SU-DHL-6 (cell line): ENCODE measurements at regions not wholly inside any gene's neighbourhood (a gene's known extent, or its start where the extent isn't known, plus 50 kb on each side); places are given as distances from the start of the nearest gene placed in this dataset.
"Not testable (repeated sequence)": the region's sequence is repeated elsewhere in the genome, so short reads cannot be mapped to it uniquely, and the experiment has no call there.

ENCODE experiments used
- H2AFZ ChIP-seq: fragments of 200-600 bp; sonication (generic); 2 replicates; pipeline ENCODE4 v1.6.1; 2014; ENCODE audit warnings: low read depth, mild to moderate bottlenecking, moderate library complexity, mixed read lengths, antibody characterized with exemption, low read length; ENCODE audit not compliant: severe bottlenecking
- H3F3A ChIP-seq: fragments of 200-600 bp; shearing (Covaris generic); 2 replicates; pipeline ENCODE4 v1.6.0; 2016; ENCODE audit warnings: antibody characterized with exemption, mild to moderate bottlenecking; ENCODE audit not compliant: insufficient read depth
- H3K27ac ChIP-seq: fragments of 200-600 bp; sonication (generic); 2 replicates; pipeline ENCODE4 v1.5.1; 2016; ENCODE audit warnings: low read depth, mild to moderate bottlenecking, low read length, moderate library complexity, mixed read lengths
- H3K27me3 ChIP-seq: fragments of 200-600 bp; sonication (generic), shearing (Covaris generic); 2 replicates; pipeline ENCODE4 v1.6.0; 2014; ENCODE audit warnings: mild to moderate bottlenecking, low read length
- H3K36me3 ChIP-seq: fragments of 200-600 bp; sonication (generic); 2 replicates; pipeline ENCODE4 v1.6.1; 2014; ENCODE audit warnings: mild to moderate bottlenecking, low read length, mixed read lengths
- H3K4me2 ChIP-seq: fragments of 300-600, 200-600 bp; shearing (Covaris generic), sonication (generic); 2 replicates; pipeline ENCODE4 v1.6.0; 2014; ENCODE audit warnings: low read length, low read depth, mild to moderate bottlenecking; ENCODE audit not compliant: poor library complexity, severe bottlenecking
- H3K4me3 ChIP-seq: fragments of 200-600 bp; sonication (generic); 2 replicates; pipeline ENCODE4 v1.5.1; 2014; ENCODE audit warnings: antibody characterized with exemption, low read length, mild to moderate bottlenecking, mixed read lengths; ENCODE audit not compliant: insufficient read depth, poor library complexity, severe bottlenecking
- H3K79me2 ChIP-seq: fragments of 200-600 bp; sonication (generic); 2 replicates; pipeline ENCODE4 v1.6.1; 2014; ENCODE audit warnings: mild to moderate bottlenecking, low read length, moderate library complexity; ENCODE audit not compliant: insufficient read depth
- H3K9ac ChIP-seq: fragments of 200-600 bp; sonication (generic); 2 replicates; pipeline ENCODE4 v1.7.0; 2014; ENCODE audit warnings: mild to moderate bottlenecking, low read length
- H3K9me2 ChIP-seq: fragments of 200-600 bp; sonication (generic); replicated peaks from 2 replicates; pipeline ENCODE4 v1.6.1; 2014; ENCODE audit warnings: low read length; ENCODE audit not compliant: insufficient read depth
- H3K9me3 ChIP-seq: fragments of 200-600 bp; sonication (generic); 2 replicates; pipeline ENCODE4 v1.6.1; 2014; ENCODE audit warnings: low read length, mixed read lengths; ENCODE audit not compliant: insufficient read depth
- H4K20me1 ChIP-seq: fragments of 200-600 bp; sonication (generic); 2 replicates; pipeline ENCODE4 v1.6.1; 2014; ENCODE audit warnings: low read depth, mild to moderate bottlenecking, antibody characterized with exemption, low read length, moderate library complexity, mixed read lengths
- EZH2phosphoT487 ChIP-seq: fragments of 200-600 bp; sonication (generic), shearing (Covaris generic); conservative IDR thresholded peaks from 2 replicates; pipeline ENCODE4 v1.6.1; 2018; ENCODE audit warnings: mild to moderate bottlenecking, antibody characterized with exemption, low read length, moderate library complexity, mixed read lengths
- TF ChIP-seq, protein P1 (sequence below): fragments of 200-600 bp; sonication (generic); IDR thresholded peaks from one replicate; pipeline ENCODE4 v1.5.1; 2017; ENCODE audit warnings: antibody characterized with exemption, mild to moderate bottlenecking, low read length, moderate library complexity; ENCODE audit not compliant: insufficient read depth, poor library complexity, severe bottlenecking

- no peak overlapping the region for H2AFZ ChIP-seq
- H3K27ac ChIP-seq: no peak overlapping the region
- H3K36me3 ChIP-seq: no peaks in the 10 kb centered on the region
- H3K9me3 ChIP-seq: no peaks in the 10 kb centered on the region
- TF ChIP-seq EZH2phosphoT487: no peak
- TF ChIP-seq, protein P1, sequence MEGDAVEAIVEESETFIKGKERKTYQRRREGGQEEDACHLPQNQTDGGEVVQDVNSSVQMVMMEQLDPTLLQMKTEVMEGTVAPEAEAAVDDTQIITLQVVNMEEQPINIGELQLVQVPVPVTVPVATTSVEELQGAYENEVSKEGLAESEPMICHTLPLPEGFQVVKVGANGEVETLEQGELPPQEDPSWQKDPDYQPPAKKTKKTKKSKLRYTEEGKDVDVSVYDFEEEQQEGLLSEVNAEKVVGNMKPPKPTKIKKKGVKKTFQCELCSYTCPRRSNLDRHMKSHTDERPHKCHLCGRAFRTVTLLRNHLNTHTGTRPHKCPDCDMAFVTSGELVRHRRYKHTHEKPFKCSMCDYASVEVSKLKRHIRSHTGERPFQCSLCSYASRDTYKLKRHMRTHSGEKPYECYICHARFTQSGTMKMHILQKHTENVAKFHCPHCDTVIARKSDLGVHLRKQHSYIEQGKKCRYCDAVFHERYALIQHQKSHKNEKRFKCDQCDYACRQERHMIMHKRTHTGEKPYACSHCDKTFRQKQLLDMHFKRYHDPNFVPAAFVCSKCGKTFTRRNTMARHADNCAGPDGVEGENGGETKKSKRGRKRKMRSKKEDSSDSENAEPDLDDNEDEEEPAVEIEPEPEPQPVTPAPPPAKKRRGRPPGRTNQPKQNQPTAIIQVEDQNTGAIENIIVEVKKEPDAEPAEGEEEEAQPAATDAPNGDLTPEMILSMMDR: no peak
- H3K27me3 ChIP-seq: no peaks in the 10 kb centered on the region
- H3K4me3 ChIP-seq: no peak overlapping the region
- H3K79me2 ChIP-seq: no peaks in the 10 kb centered on the region
- no peaks in the 10 kb centered on the region for H3K9me2 ChIP-seq
- no peaks in the 10 kb centered on the region for H3F3A ChIP-seq
- H3K9ac ChIP-seq: no peak overlapping the region
- no peak overlapping the region for H3K4me2 ChIP-seq
- H4K20me1 ChIP-seq: no peaks in the 10 kb centered on the region
Measured at GRCh38 chr1:30446095-30446494, 277.3 kb downstream of the MATN1 start.

DNA sequence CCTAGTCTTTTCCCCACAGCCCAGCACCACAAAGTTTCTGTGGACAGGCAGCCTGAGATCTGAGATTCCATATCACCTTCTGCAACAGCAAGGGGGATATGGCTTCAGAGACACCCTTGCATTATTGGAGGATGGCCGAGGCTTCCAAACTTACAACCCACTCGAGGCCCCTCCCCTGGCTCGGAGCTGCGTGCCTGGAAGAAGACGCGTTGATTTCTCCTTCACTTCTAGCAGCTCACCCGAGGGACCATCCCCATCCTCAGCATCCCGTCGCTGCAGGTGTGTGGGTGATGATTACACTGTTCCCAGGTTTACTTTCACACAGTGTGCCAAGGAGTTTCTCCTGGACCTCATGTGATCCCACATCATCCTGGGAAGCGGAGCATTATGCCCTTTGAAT is 277.9 kb downstream of the MATN1 start:
- Histone ChIP-seq H3K4me2 (no peak overlapping the region), H3K36me3 (no peaks in the 10 kb centered on the region)

DNA sequence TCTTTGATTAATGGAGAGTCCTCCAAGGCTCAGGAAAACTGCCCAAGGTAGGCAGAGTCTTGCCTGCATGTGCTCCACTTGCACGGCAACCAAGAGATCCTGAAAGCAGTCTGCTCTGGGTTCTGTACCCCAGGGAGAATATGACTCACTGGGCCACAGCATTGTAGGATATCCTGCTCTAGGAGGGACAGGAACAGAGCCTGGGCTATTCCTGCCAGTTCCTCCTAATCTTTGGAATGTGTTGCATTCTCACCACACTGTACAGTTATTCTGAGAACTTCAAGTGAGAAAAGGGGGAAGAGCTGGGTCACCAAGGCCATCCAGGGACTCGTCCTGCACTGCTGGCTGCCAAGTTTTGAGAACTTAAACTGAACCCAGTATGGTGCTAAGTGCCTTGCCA is 278.5 kb downstream of the MATN1 start:
- no peak overlapping the region for H3K9ac ChIP-seq
- H3K79me2 ChIP-seq: no peaks in the 10 kb centered on the region
- H3F3A ChIP-seq: no peaks in the 10 kb centered on the region
- no peaks in the 10 kb centered on the region for H3K27me3 ChIP-seq
- no peak overlapping the region for H3K27ac ChIP-seq
- H3K9me2 ChIP-seq: no peaks in the 10 kb centered on the region
- H3K4me3 ChIP-seq: no peak overlapping the region
- H3K9me3 ChIP-seq: no peaks in the 10 kb centered on the region
- no peak overlapping the region for H2AFZ ChIP-seq
- TF ChIP-seq EZH2phosphoT487: no peak
- TF ChIP-seq, protein P1: no peak
- H3K4me2 ChIP-seq: no peak overlapping the region
- H4K20me1 ChIP-seq: no peaks in the 10 kb centered on the region
- H3K36me3 ChIP-seq: no peaks in the 10 kb centered on the region

More for the DNA sequence above, 277.9 kb downstream of the MATN1 start:
- Histone ChIP-seq H3K9me3 (no peaks in the 10 kb centered on the region), H2AFZ (no peak overlapping the region), H3K27me3 (no peaks in the 10 kb centered on the region), H3K4me3 (no peak overlapping the region), H3K9ac (no peak overlapping the region), H4K20me1 (no peaks in the 10 kb centered on the region), H3K79me2 (no peaks in the 10 kb centered on the region), H3F3A (no peaks in the 10 kb centered on the region), H3K27ac (no peak overlapping the region), H3K9me2 (no peaks in the 10 kb centered on the region)
- TF ChIP-seq, protein P1: no peak
- TF ChIP-seq EZH2phosphoT487: no peak

GRCh38 chr1:30444401-30444800 is 279.0 kb downstream of the MATN1 start:
- H3K4me2 ChIP-seq: no peak overlapping the region
- no peaks in the 10 kb centered on the region for H3K9me2 ChIP-seq
- no peaks in the 10 kb centered on the region for H3K79me2 ChIP-seq
- no peak overlapping the region for H2AFZ ChIP-seq
- H3F3A ChIP-seq: no peaks in the 10 kb centered on the region
- H4K20me1 ChIP-seq: no peaks in the 10 kb centered on the region
- H3K9ac ChIP-seq: no peak overlapping the region
- H3K27me3 ChIP-seq: no peaks in the 10 kb centered on the region
- no peaks in the 10 kb centered on the region for H3K36me3 ChIP-seq
- H3K4me3 ChIP-seq: no peak overlapping the region
- H3K9me3 ChIP-seq: no peaks in the 10 kb centered on the region
- H3K27ac ChIP-seq: no peak overlapping the region
- TF ChIP-seq EZH2phosphoT487: no peak
- TF ChIP-seq, protein P1: no peak

GRCh38 chr1:30438274-30438673 is 285.1 kb downstream of the MATN1 start:
- not testable (repeated sequence) for H3K79me2 ChIP-seq, H3K36me3 ChIP-seq, H3K27ac ChIP-seq

More at GRCh38 chr1:30438274-30438673, 285.1 kb downstream of the MATN1 start:
- H2AFZ ChIP-seq, H3K27me3 ChIP-seq, H3K9ac ChIP-seq, H4K20me1 ChIP-seq, H3F3A ChIP-seq, H3K9me2 ChIP-seq, H3K4me2 ChIP-seq, H3K4me3 ChIP-seq, H3K9me3 ChIP-seq: not testable (repeated sequence)
